ENCODE measurements at regions not wholly inside any gene's neighbourhood (a gene's known extent, or its start where the extent isn't known, plus 50 kb on each side); places are given as distances from the start of the nearest gene placed in this dataset.

DNA sequence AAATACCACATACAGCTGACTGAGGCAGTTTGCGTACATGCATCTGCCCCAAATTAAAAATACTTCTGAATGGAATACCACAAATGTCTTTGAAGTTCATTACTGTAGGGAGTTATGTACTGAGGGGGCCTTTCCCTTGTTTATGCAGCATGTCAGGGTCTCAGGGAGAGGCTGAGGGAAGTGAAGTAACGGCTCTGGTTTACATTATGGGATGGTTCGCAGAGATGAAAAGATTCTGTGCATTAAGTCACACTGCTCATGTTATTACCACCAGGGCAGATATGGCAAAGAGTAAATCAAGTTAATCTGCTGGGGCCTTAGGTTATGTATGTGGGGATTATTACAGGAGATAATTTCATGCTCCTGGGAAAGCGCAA, 385.9 kb upstream of the RND3 start:
- no peak for TF ChIP-seq GLIS3 (CRISPR knock-in tag; IDR thresholded peaks at IDR 0.05)
- TF ChIP-seq, protein P1, sequence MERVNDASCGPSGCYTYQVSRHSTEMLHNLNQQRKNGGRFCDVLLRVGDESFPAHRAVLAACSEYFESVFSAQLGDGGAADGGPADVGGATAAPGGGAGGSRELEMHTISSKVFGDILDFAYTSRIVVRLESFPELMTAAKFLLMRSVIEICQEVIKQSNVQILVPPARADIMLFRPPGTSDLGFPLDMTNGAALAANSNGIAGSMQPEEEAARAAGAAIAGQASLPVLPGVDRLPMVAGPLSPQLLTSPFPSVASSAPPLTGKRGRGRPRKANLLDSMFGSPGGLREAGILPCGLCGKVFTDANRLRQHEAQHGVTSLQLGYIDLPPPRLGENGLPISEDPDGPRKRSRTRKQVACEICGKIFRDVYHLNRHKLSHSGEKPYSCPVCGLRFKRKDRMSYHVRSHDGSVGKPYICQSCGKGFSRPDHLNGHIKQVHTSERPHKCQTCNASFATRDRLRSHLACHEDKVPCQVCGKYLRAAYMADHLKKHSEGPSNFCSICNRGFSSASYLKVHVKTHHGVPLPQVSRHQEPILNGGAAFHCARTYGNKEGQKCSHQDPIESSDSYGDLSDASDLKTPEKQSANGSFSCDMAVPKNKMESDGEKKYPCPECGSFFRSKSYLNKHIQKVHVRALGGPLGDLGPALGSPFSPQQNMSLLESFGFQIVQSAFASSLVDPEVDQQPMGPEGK (CRISPR knock-in tag; IDR thresholded peaks at IDR 0.05; ENCODE audit: borderline replicate concordance): no peak
- TF ChIP-seq RARB (CRISPR knock-in tag; IDR thresholded peaks at IDR 0.05): no peak
- TF ChIP-seq ARNTL (CRISPR knock-in tag; IDR thresholded peaks at IDR 0.05; ENCODE audit: borderline replicate concordance, low read depth): no peak
